ENCODE measurements at regions not wholly inside any gene's neighbourhood (a gene's known extent, or its start where the extent isn't known, plus 50 kb on each side); places are given as distances from the start of the nearest gene placed in this dataset.

- TF ChIP-seq CTCF (IDR thresholded peaks at IDR 0.05 in 4 of 5, conservative IDR thresholded peaks at IDR 0.05 in 1 of 5) = no peak
- TF ChIP-seq POLR2A (IDR thresholded peaks at IDR 0.05) = no peak
Measured at GRCh38 chr3:191634902-191635301, 173.9 kb downstream of the PYDC2 start.

All from gastrocnemius medialis (tissue), 4 donors.